ENCODE measurements at regions not wholly inside any gene's neighbourhood (a gene's known extent, or its start where the extent isn't known, plus 50 kb on each side); places are given as distances from the start of the nearest gene placed in this dataset.

DNA sequence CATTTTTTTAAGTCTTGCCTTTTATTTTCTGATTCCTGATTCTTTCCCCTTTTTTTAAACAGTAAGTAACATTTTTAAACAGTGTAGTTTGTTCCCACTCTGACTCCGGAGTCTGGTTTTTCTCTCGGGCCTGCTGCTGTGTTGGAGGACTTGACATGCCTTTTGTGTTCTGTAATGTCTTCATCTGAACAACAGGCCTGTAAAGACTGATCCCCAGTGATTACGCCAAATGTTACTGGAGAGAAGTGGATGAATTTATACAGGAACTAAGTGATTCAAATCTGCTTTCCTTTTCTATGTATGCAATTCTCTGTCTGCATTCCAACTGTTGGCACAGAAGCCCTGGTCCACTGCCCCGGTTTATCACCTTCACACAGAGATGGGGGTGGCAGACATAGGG, 54.3 kb upstream of the RMDN2 start:
- no peak for DNase-seq

- peak; percentile 10 to 20 for DNase-seq
Observed at GRCh38 chr2:37871456-37872191, 53.5 kb upstream of the RMDN2 start.

GRCh38 chr2:37872192-37872750, 52.8 kb upstream of the RMDN2 start:
- DNase-seq, result no peak

GRCh38 chr2:37873229-37873628, 51.9 kb upstream of the RMDN2 start:
- DNase-seq, result no peak

DNA sequence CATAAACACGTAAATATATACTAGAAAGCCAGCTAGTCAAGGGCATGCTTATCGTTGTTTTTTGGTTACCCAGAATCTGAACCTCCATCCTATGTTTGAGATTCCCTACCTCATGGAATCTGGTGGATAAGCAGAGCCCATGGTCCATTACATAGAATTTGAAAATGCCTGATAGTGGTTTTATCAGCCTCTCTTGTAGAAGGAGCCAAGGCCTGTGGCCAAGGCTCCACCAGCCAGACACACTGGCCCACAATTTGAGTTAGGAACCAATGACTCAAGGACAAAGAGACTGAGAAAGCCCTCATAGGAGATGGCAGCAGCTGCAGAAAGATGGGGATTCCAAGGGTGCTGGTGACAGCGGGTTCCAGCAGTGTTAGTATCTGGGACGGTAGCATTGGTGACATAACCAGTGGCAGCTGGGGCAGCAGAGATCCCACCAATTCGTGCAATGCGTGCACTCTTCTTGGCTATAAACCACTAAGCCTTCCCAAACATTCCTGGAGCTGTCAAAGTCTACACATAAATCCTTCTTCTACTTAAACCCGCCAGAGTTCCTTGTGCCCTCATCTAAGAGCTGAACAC, 51.2 kb upstream of the RMDN2 start:
- no peak for DNase-seq

- no peak for DNase-seq
Observed at GRCh38 chr2:37874470-37874869, 50.6 kb upstream of the RMDN2 start.
